ENCODE measurements at regions not wholly inside any gene's neighbourhood (a gene's known extent, or its start where the extent isn't known, plus 50 kb on each side); places are given as distances from the start of the nearest gene placed in this dataset.
A peak's percentile ranks its signal among the peaks of the same experiment; 100 is the strongest.

- no peak overlapping the region for H3K9ac ChIP-seq (ENCODE audit: low read depth, low read length, poor library complexity)
- H2AK5ac ChIP-seq (ENCODE audit: low read depth, low read length): no peak overlapping the region
- no peaks in the 10 kb centered on the region for H3K36me3 ChIP-seq (replicated peaks in 1 of 2; ENCODE audit: control insufficient read depth in 2 of 2, insufficient read depth in 2 of 2, low read length in 2 of 2)
- no peaks in the 10 kb centered on the region for H3K79me1 ChIP-seq (ENCODE audit: low read depth, low read length)
- H3K9me3 ChIP-seq (replicated peaks in 1 of 2; ENCODE audit: control insufficient read depth in 2 of 2, insufficient read depth in 1 of 2, low read depth in 1 of 2, low read length in 2 of 2): no peaks in the 10 kb centered on the region
- no peak overlapping the region for H3K27ac ChIP-seq (replicated peaks; ENCODE audit: low read length)
- H3K4me2 ChIP-seq (ENCODE audit: insufficient read depth, low read length, poor library complexity, severe bottlenecking): no peak overlapping the region
- no peak overlapping the region for H3K18ac ChIP-seq (ENCODE audit: low read length)
- H4K8ac ChIP-seq (ENCODE audit: low read depth, low read length): no peak overlapping the region
- no peak for DNase-seq (ENCODE audit: low spot score)
- peaks cover 0 to 1% of the 10 kb centered on the region in 2 donors for H3K4me1 ChIP-seq (ENCODE audit: control insufficient read depth in 2 of 2, insufficient read depth in 1 of 2, low read depth in 1 of 2, low read length in 2 of 2)
- no peak overlapping the region for H2BK15ac ChIP-seq (ENCODE audit: low read length)
- no peak overlapping the region for H2BK120ac ChIP-seq (ENCODE audit: low read depth, low read length)
- H3K14ac ChIP-seq (ENCODE audit: low read length): no peak overlapping the region
- no peak overlapping the region for H2AFZ ChIP-seq (ENCODE audit: low read length)
- no peak overlapping the region for H3K4me3 ChIP-seq (ENCODE audit: low read length in 2 of 2)
- no peaks in the 10 kb centered on the region for H3K27me3 ChIP-seq (ENCODE audit: control insufficient read depth in 3 of 3, insufficient read depth in 3 of 3, low read depth in 1 of 3, low read length in 3 of 3)
- H4K91ac ChIP-seq (ENCODE audit: low read depth, low read length, poor library complexity): no peak overlapping the region
- H2BK5ac ChIP-seq (ENCODE audit: low read length): no peak overlapping the region
- no CpG with 5 or more reads among the region's 4 CpGs for WGBS, 2 donors (ENCODE audit: extremely low coverage in 2 of 2, insufficient read length in 2 of 2, insufficient replicate concordance in 1 of 2)
- no peak overlapping the region for H2BK12ac ChIP-seq (ENCODE audit: low read length)
- no peak overlapping the region for H3K4ac ChIP-seq (ENCODE audit: low read length)
- H3K23ac ChIP-seq (ENCODE audit: low read depth, low read length, poor library complexity): no peak overlapping the region
These were observed 185.4 kb downstream of the TTLL7 start for GRCh38 chr1:83813576-83813975.

DNA sequence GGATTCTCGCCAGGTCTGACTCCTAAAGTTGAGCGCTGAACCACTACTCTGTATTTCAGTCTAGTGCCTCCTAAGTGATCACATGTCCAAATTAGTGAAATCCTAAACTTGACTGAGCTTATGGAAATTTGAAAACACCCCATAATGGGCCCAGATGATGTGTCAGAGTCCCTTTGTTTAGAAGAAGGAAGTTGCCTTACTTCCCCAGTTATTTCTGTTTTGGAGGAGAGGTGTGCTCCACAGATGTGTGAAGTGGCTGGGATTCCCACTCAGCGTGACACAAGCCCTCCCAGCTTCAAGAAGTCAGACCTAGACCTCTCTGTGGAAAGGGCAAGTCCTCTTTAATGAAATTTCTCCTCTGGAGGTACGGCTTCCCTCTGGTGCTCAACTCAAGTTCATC lies 188.8 kb downstream of the TTLL7 start:
- H3K23ac ChIP-seq (ENCODE audit: low read depth, low read length, poor library complexity): no peak overlapping the region
- DNase-seq (ENCODE audit: low spot score): no peak
- no CpG with 5 or more reads among the region's 4 CpGs for WGBS, 2 donors (ENCODE audit: extremely low coverage in 2 of 2, insufficient read length in 2 of 2, insufficient replicate concordance in 1 of 2)
- H3K79me1 ChIP-seq (ENCODE audit: low read depth, low read length): no peaks in the 10 kb centered on the region
- no peak overlapping the region for H3K18ac ChIP-seq (ENCODE audit: low read length)
- H2BK120ac ChIP-seq (ENCODE audit: low read depth, low read length): no peak overlapping the region
- H3K4me3 ChIP-seq (ENCODE audit: low read length in 2 of 2): no peak overlapping the region
- H2BK12ac ChIP-seq (ENCODE audit: low read length): peak overlapping the region; percentile 25
- H3K36me3 ChIP-seq (replicated peaks in 1 of 2; ENCODE audit: control insufficient read depth in 2 of 2, insufficient read depth in 2 of 2, low read length in 2 of 2): no peaks in the 10 kb centered on the region
- no peak overlapping the region for H2BK15ac ChIP-seq (ENCODE audit: low read length)
- no peaks in the 10 kb centered on the region for H3K4me1 ChIP-seq (ENCODE audit: control insufficient read depth in 2 of 2, insufficient read depth in 1 of 2, low read depth in 1 of 2, low read length in 2 of 2)
- H3K27ac ChIP-seq (replicated peaks; ENCODE audit: low read length): no peak overlapping the region
- H4K91ac ChIP-seq (ENCODE audit: low read depth, low read length, poor library complexity): no peak overlapping the region
- no peak overlapping the region for H3K4me2 ChIP-seq (ENCODE audit: insufficient read depth, low read length, poor library complexity, severe bottlenecking)
- H2BK5ac ChIP-seq (ENCODE audit: low read length): no peak overlapping the region
- no peak overlapping the region for H3K4ac ChIP-seq (ENCODE audit: low read length)
- no peak overlapping the region for H2AK5ac ChIP-seq (ENCODE audit: low read depth, low read length)
- H4K8ac ChIP-seq (ENCODE audit: low read depth, low read length): no peak overlapping the region
- H2AFZ ChIP-seq (ENCODE audit: low read length): peak overlapping the region; percentile 12
- H3K14ac ChIP-seq (ENCODE audit: low read length): no peak overlapping the region
- H3K9ac ChIP-seq (ENCODE audit: low read depth, low read length, poor library complexity): no peak overlapping the region
- no peaks in the 10 kb centered on the region for H3K9me3 ChIP-seq (replicated peaks in 1 of 2; ENCODE audit: control insufficient read depth in 2 of 2, insufficient read depth in 1 of 2, low read depth in 1 of 2, low read length in 2 of 2)
- H3K27me3 ChIP-seq (ENCODE audit: control insufficient read depth in 3 of 3, insufficient read depth in 3 of 3, low read depth in 1 of 3, low read length in 3 of 3): no peaks in the 10 kb centered on the region

GRCh38 chr1:83808536-83808935 lies 190.4 kb downstream of the TTLL7 start:
- Histone ChIP-seq H3K4me1 (ENCODE audit: control insufficient read depth in 2 of 2, insufficient read depth in 1 of 2, low read depth in 1 of 2, low read length in 2 of 2) (peaks cover 0 to 4% of the 10 kb centered on the region in 2 donors), H3K23ac (ENCODE audit: low read depth, low read length, poor library complexity) (no peak overlapping the region), H2BK5ac (ENCODE audit: low read length) (no peak overlapping the region), H3K9me3 (replicated peaks in 1 of 2; ENCODE audit: control insufficient read depth in 2 of 2, insufficient read depth in 1 of 2, low read depth in 1 of 2, low read length in 2 of 2) (no peaks in the 10 kb centered on the region), H3K4me3 (ENCODE audit: low read length in 2 of 2) (no peak overlapping the region), H2BK12ac (ENCODE audit: low read length) (no peak overlapping the region), H3K4me2 (ENCODE audit: insufficient read depth, low read length, poor library complexity, severe bottlenecking) (no peak overlapping the region), H3K9ac (ENCODE audit: low read depth, low read length, poor library complexity) (no peak overlapping the region), H3K27ac (replicated peaks; ENCODE audit: low read length) (no peak overlapping the region), H4K8ac (ENCODE audit: low read depth, low read length) (no peak overlapping the region), H3K4ac (ENCODE audit: low read length) (no peak overlapping the region), H2BK120ac (ENCODE audit: low read depth, low read length) (no peak overlapping the region), H4K91ac (ENCODE audit: low read depth, low read length, poor library complexity) (no peak overlapping the region), H3K14ac (ENCODE audit: low read length) (no peak overlapping the region), H2BK15ac (ENCODE audit: low read length) (no peak overlapping the region), H2AFZ (ENCODE audit: low read length) (no peak overlapping the region), H2AK5ac (ENCODE audit: low read depth, low read length) (no peak overlapping the region), H3K79me1 (ENCODE audit: low read depth, low read length) (no peaks in the 10 kb centered on the region), H3K27me3 (ENCODE audit: control insufficient read depth in 3 of 3, insufficient read depth in 3 of 3, low read depth in 1 of 3, low read length in 3 of 3) (no peaks in the 10 kb centered on the region), H3K36me3 (replicated peaks in 1 of 2; ENCODE audit: control insufficient read depth in 2 of 2, insufficient read depth in 2 of 2, low read length in 2 of 2) (no peaks in the 10 kb centered on the region), H3K18ac (ENCODE audit: low read length) (no peak overlapping the region)
- no peak for DNase-seq (ENCODE audit: low spot score)

- H3K79me1 ChIP-seq (ENCODE audit: low read depth, low read length): no peaks in the 10 kb centered on the region
- no peak for DNase-seq (ENCODE audit: low spot score)
- no peak overlapping the region for H3K18ac ChIP-seq (ENCODE audit: low read length)
- H3K4me3 ChIP-seq (ENCODE audit: low read length in 2 of 2): no peak overlapping the region
- H2AK5ac ChIP-seq (ENCODE audit: low read depth, low read length): no peak overlapping the region
- H3K36me3 ChIP-seq (replicated peaks in 1 of 2; ENCODE audit: control insufficient read depth in 2 of 2, insufficient read depth in 2 of 2, low read length in 2 of 2): no peaks in the 10 kb centered on the region
- no peak overlapping the region for H4K91ac ChIP-seq (ENCODE audit: low read depth, low read length, poor library complexity)
- H2AFZ ChIP-seq (ENCODE audit: low read length): no peak overlapping the region
- H2BK5ac ChIP-seq (ENCODE audit: low read length): no peak overlapping the region
- H3K9ac ChIP-seq (ENCODE audit: low read depth, low read length, poor library complexity): no peak overlapping the region
- H3K27ac ChIP-seq (replicated peaks; ENCODE audit: low read length): no peak overlapping the region
- peaks cover 1 to 6% of the 10 kb centered on the region in 2 donors for H3K4me1 ChIP-seq (ENCODE audit: control insufficient read depth in 2 of 2, insufficient read depth in 1 of 2, low read depth in 1 of 2, low read length in 2 of 2)
- H4K8ac ChIP-seq (ENCODE audit: low read depth, low read length): no peak overlapping the region
- WGBS, 2 donors (ENCODE audit: extremely low coverage in 2 of 2, insufficient read length in 2 of 2, insufficient replicate concordance in 1 of 2): no CpG with 5 or more reads among the region's 3 CpGs
- H3K4me2 ChIP-seq (ENCODE audit: insufficient read depth, low read length, poor library complexity, severe bottlenecking): no peak overlapping the region
- H2BK15ac ChIP-seq (ENCODE audit: low read length): no peak overlapping the region
- no peaks in the 10 kb centered on the region for H3K27me3 ChIP-seq (ENCODE audit: control insufficient read depth in 3 of 3, insufficient read depth in 3 of 3, low read depth in 1 of 3, low read length in 3 of 3)
- no peak overlapping the region for H3K23ac ChIP-seq (ENCODE audit: low read depth, low read length, poor library complexity)
- no peak overlapping the region for H2BK120ac ChIP-seq (ENCODE audit: low read depth, low read length)
- no peak overlapping the region for H3K4ac ChIP-seq (ENCODE audit: low read length)
- no peaks in the 10 kb centered on the region for H3K9me3 ChIP-seq (replicated peaks in 1 of 2; ENCODE audit: control insufficient read depth in 2 of 2, insufficient read depth in 1 of 2, low read depth in 1 of 2, low read length in 2 of 2)
- H3K14ac ChIP-seq (ENCODE audit: low read length): no peak overlapping the region
- H2BK12ac ChIP-seq (ENCODE audit: low read length): no peak overlapping the region
These were observed 191.1 kb downstream of the TTLL7 start for GRCh38 chr1:83807821-83808220.
